Breast epithelium (tissue), 4 donors: ENCODE measurements at regions not wholly inside any gene's neighbourhood (a gene's known extent, or its start where the extent isn't known, plus 50 kb on each side); places are given as distances from the start of the nearest gene placed in this dataset.
"Not testable (repeated sequence)": the region's sequence is repeated elsewhere in the genome, so short reads cannot be mapped to it uniquely, and the experiment has no call there.

Source experiments
- DNase-seq, 2 donors: peaks; one replicate each; pipeline ENCODE4 v3.0.0-alpha.2; 2019; ENCODE audit warnings: low spot score in 2 of 2
- H3K27ac ChIP-seq, 2 donors: fragments of 200-600 bp; sonication (generic) in 1 of 2; one replicate each; pipeline ENCODE4 v1.5.1; 2016 to 2019; ENCODE audit warnings: mild to moderate bottlenecking in 1 of 2
- H3K27me3 ChIP-seq, 2 donors: fragments of 200-600 bp; sonication (generic) in 1 of 2; one replicate each; pipeline versions ENCODE4 v1.5.1 to v1.6.0; 2017 to 2019; ENCODE audit warnings: control low read depth in 1 of 2, mild to moderate bottlenecking in 1 of 2
- H3K36me3 ChIP-seq: fragments of 200-600 bp; one replicate; pipeline ENCODE4 v1.5.1; 2019
- H3K4me1 ChIP-seq, 2 donors: fragments of 200-600 bp; sonication (generic); one replicate each; pipeline ENCODE4 v1.5.1; 2016 to 2019; ENCODE audit warnings: control low read depth in 1 of 2
- H3K4me3 ChIP-seq, 3 donors: fragments of 200-600 bp; sonication (generic); 1 replicate in 2 of 3; 2 replicates in 1 of 3; pipeline ENCODE4 v1.5.1; 2016 to 2019; ENCODE audit warnings: mild to moderate bottlenecking in 3 of 3, moderate library complexity in 2 of 3
- H3K9me3 ChIP-seq, 2 donors: fragments of 200-600 bp; sonication (generic) in 1 of 2; one replicate each; pipeline ENCODE4 v1.5.1; 2016 to 2019; ENCODE audit warnings: control low read depth in 1 of 2
- POLR2A ChIP-seq: fragments of 450-650 bp; IDR thresholded peaks from one replicate; pipeline ENCODE4 v1.6.1; 2016; ENCODE audit warnings: antibody characterized with exemption, mild to moderate bottlenecking, moderate library complexity
- POLR2AphosphoS5 ChIP-seq, 3 donors: sonication (generic); formaldehyde crosslinking; IDR thresholded peaks; one replicate each; pipeline ENCODE4 v1.6.1; 2017; ENCODE audit warnings: antibody characterized with exemption in 3 of 3
- intact Hi-C: fragments of 100-400 bp; cut with DNase I; formaldehyde crosslinking; loops from one replicate; pipeline ENCODE4 v1.15.1; 2023; ENCODE audit warnings: low total_unique reads
- TF ChIP-seq, protein P1 (sequence below), 3 donors: fragments of 450-650 bp; IDR thresholded peaks; one replicate each; pipeline ENCODE4 v1.5.1; 2016 to 2017; ENCODE audit warnings: antibody characterized with exemption in 3 of 3, mild to moderate bottlenecking in 3 of 3, moderate library complexity in 3 of 3

DNA sequence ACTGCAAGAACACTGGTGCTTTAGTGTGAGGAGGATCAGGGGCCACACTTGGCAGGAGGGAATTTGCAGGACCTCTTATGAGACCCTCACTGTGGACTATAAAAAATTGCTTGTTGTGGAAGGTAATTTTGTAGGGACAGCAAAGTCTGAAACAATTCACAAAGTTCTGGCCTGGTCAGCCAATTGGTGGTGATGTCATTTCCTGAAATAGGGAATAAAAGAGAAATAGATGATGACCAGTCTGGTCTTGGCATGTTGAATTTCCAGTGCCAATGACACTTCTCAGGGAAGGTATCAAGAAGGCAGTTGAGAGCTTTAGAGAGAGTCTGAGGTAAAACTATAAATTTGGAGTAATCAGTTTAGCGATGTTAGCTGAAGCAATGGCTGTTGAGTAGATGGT lies 129.3 kb upstream of the LMNTD1 start:
- TF ChIP-seq, protein P1, sequence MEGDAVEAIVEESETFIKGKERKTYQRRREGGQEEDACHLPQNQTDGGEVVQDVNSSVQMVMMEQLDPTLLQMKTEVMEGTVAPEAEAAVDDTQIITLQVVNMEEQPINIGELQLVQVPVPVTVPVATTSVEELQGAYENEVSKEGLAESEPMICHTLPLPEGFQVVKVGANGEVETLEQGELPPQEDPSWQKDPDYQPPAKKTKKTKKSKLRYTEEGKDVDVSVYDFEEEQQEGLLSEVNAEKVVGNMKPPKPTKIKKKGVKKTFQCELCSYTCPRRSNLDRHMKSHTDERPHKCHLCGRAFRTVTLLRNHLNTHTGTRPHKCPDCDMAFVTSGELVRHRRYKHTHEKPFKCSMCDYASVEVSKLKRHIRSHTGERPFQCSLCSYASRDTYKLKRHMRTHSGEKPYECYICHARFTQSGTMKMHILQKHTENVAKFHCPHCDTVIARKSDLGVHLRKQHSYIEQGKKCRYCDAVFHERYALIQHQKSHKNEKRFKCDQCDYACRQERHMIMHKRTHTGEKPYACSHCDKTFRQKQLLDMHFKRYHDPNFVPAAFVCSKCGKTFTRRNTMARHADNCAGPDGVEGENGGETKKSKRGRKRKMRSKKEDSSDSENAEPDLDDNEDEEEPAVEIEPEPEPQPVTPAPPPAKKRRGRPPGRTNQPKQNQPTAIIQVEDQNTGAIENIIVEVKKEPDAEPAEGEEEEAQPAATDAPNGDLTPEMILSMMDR (IDR thresholded peaks at IDR 0.05), result no peak
- TF ChIP-seq POLR2AphosphoS5 (IDR thresholded peaks at IDR 0.05), result no peak
- no peak for TF ChIP-seq POLR2A
- intact Hi-C loops, result no loop called here
- Histone ChIP-seq H3K36me3 (no peaks in the 10 kb centered on the region), H3K4me1 (no peaks in the 10 kb centered on the region), H3K27me3 (no peaks in the 10 kb centered on the region), H3K27ac (no peak overlapping the region), H3K9me3 (no peaks in the 10 kb centered on the region), H3K4me3 (no peak overlapping the region)
- no peak for DNase-seq

DNA sequence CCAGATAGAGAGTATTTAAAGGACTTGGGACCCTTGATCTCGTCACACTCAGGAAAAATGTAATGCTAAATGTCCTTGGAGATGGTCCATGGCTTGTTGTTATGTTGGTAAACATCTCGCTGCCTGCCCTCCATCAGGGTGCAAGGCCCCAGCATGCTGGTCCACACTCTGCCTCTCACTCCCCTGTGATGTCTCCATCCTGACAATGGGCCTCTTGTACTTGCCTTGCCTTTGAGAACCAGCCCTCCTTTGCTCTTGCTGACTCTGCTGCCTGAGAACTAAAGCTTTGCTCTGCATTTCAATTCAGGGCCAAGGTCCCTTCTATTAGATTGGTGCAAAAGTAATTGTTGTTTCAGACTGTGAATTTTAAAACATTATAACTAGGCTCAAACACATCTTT lies 131.0 kb upstream of the LMNTD1 start:
- Histone ChIP-seq H3K9me3 (no peaks in the 10 kb centered on the region), H3K36me3 (no peaks in the 10 kb centered on the region), H3K27ac (no peak overlapping the region), H3K27me3 (no peaks in the 10 kb centered on the region), H3K4me3 (no peak overlapping the region), H3K4me1 (no peaks in the 10 kb centered on the region)
- TF ChIP-seq, protein P1 (IDR thresholded peaks at IDR 0.05), result no peak
- TF ChIP-seq POLR2A (no peak), POLR2AphosphoS5 (IDR thresholded peaks at IDR 0.05) (no peak)
- no peak for DNase-seq
- intact Hi-C loops, result no loop called here

DNA sequence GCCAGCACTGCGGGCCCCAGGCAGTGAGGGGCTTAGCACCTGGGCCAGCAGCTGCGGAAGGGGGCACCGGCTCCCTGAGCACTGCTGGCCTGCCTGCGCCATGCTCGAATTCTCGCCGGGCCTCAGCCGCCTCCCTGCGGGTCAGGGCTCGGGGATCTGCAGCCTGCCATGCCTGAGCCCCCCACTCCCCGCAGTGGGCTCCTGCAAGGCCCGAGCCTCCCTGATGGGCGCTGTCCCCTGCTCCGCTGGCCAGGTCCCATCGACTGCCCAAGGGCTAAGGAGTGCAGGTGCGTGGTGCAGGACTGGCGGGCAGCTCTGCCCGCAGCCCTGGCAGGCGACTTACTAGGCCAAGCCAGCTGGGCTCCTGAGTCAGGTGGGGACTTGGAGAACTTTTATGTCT lies 133.3 kb upstream of the LMNTD1 start:
- Histone ChIP-seq H3K27me3 (no peaks in the 10 kb centered on the region), H3K27ac (no peak overlapping the region), H3K4me1 (no peaks in the 10 kb centered on the region), H3K9me3 (no peaks in the 10 kb centered on the region), H3K36me3 (no peaks in the 10 kb centered on the region), H3K4me3 (no peak overlapping the region)
- DNase-seq, result no peak
- TF ChIP-seq, protein P1 (IDR thresholded peaks at IDR 0.05), result no peak
- TF ChIP-seq POLR2AphosphoS5 (IDR thresholded peaks at IDR 0.05), result no peak
- no peak for TF ChIP-seq POLR2A
- intact Hi-C loops, result no loop called here

DNA sequence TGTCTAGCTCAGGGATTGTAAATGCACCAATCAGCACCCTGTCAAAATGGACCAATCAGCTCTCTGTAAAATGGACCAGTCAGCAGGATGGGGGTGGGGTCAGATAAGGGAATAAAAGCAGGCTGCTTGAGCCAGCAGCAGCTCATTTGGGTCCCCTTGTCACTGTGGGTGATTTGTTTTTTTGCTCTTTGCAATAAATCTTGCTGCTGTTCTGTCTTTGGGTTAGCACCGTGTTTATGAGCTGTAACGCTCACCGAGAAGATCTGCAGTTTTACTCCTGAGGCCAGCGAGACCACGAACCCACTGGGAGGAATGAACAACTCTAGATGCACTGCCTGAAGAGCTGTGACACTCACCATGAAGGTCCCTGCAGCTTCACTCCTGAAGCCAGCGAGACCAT lies 134.1 kb upstream of the LMNTD1 start:
- Histone ChIP-seq H3K36me3 (no peaks in the 10 kb centered on the region), H3K9me3 (no peaks in the 10 kb centered on the region), H3K27ac (no peak overlapping the region), H3K4me3 (no peak overlapping the region), H3K27me3 (no peaks in the 10 kb centered on the region), H3K4me1 (no peaks in the 10 kb centered on the region)
- intact Hi-C loops, result no loop called here
- no peak for DNase-seq
- TF ChIP-seq, protein P1 (IDR thresholded peaks at IDR 0.05), result no peak
- no peak for TF ChIP-seq POLR2AphosphoS5 (IDR thresholded peaks at IDR 0.05)

DNA sequence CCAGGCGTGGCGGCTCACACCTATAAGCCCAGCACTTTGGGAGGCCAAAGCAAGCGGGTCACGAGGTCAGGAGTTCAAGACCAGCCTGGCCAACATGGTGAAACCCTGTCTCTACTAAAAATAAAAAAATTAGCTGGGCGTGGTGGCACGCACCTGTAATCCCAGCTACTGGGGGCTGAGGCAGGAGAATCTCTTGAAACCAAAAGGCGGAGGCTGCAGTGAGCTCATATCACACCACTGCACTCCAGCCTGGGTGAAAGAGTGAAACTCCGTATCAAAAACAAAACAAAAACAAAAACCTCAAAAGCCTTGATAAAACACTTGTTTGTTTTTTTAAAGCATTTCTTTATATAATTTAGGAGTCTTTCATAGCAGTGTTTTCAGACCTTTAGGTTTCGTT lies 135.8 kb upstream of the LMNTD1 start:
- H3K36me3 ChIP-seq, H3K27me3 ChIP-seq, H3K27ac ChIP-seq, H3K4me3 ChIP-seq, H3K9me3 ChIP-seq, H3K4me1 ChIP-seq, DNase-seq, intact Hi-C loops: not testable (repeated sequence)

DNA sequence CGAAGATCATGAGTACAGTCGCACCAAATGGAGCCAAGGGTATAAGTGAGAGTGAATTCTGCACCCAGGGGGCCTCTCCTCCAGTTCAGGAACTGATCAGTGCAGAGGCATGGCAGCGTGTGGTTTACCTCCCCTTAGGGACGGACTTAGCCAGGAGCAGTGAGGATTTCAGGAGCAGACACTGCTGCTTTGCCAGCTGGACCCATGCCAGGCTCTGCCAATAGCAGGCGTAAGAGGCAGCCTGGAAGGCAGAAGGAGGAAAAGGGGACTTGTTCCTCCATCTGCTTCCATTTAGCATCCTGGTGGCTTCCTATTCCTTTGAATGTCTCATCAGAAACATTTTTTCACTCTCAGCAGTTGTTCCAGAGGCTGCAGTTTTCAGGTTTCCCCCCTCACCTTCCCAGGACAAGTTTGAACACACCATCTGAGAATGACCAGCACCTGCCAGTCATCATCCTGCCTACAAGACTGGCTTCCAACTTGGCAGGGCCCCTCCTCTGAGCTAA lies 137.0 kb upstream of the LMNTD1 start:
- Histone ChIP-seq H3K27ac (no peak overlapping the region), H3K9me3 (no peaks in the 10 kb centered on the region), H3K4me3 (no peak overlapping the region), H3K36me3 (no peaks in the 10 kb centered on the region), H3K4me1 (no peaks in the 10 kb centered on the region), H3K27me3 (no peaks in the 10 kb centered on the region)
- intact Hi-C loops, result no loop called here
- DNase-seq, result peak; percentile 31 to 54
- TF ChIP-seq POLR2A (no peak), POLR2AphosphoS5 (IDR thresholded peaks at IDR 0.05) (no peak)
- TF ChIP-seq, protein P1 (IDR thresholded peaks at IDR 0.05), result no peak
